Loucy (cell line): ENCODE measurements at regions not wholly inside any gene's neighbourhood (a gene's known extent, or its start where the extent isn't known, plus 50 kb on each side); places are given as distances from the start of the nearest gene placed in this dataset.

Experiments
- H2AFZ ChIP-seq: fragments of 200-600 bp; sonication (generic); 2 replicates; pipeline ENCODE4 v1.6.0; 2016; ENCODE audit warnings: antibody characterized with exemption, mild to moderate bottlenecking, low read length, moderate library complexity
- H3F3A ChIP-seq: fragments of 200-600 bp; 2 replicates; pipeline ENCODE4 v1.6.0; 2016; ENCODE audit warnings: antibody characterized with exemption, low read depth, mild to moderate bottlenecking
- H3K27me3 ChIP-seq: fragments of 200-600 bp; sonication (generic); 2 replicates; pipeline ENCODE4 v1.6.1; 2014; ENCODE audit warnings: low read length, mild to moderate bottlenecking; ENCODE audit not compliant: insufficient read depth, poor library complexity, severe bottlenecking
- H3K36me3 ChIP-seq: fragments of 200-600 bp; sonication (generic); 2 replicates; pipeline ENCODE4 v1.6.1; 2016; ENCODE audit warnings: low read length; ENCODE audit not compliant: insufficient read depth
- H3K4me1 ChIP-seq: fragments of 200-600 bp; sonication (generic); 2 replicates; pipeline ENCODE4 v1.5.1; 2014; ENCODE audit warnings: low read length, mild to moderate bottlenecking; ENCODE audit not compliant: insufficient read depth, poor library complexity, severe bottlenecking
- H3K4me2 ChIP-seq: fragments of 200-600 bp; sonication (generic); 2 replicates; pipeline ENCODE4 v1.6.0; 2014; ENCODE audit warnings: antibody characterized with exemption, low read length, low read depth, mild to moderate bottlenecking; ENCODE audit not compliant: poor library complexity, severe bottlenecking
- H3K4me3 ChIP-seq: fragments of 200-600 bp; sonication (generic); 2 replicates; pipeline ENCODE4 v1.5.1; 2014; ENCODE audit warnings: low read length, mild to moderate bottlenecking, mixed read lengths; ENCODE audit not compliant: poor library complexity, severe bottlenecking
- H3K79me2 ChIP-seq: fragments of 200-600 bp; sonication (generic); 2 replicates; pipeline ENCODE4 v1.6.1; 2014; ENCODE audit warnings: low read length; ENCODE audit not compliant: insufficient read depth
- H3K9ac ChIP-seq: fragments of 200-600 bp; sonication (generic); 2 replicates; pipeline ENCODE4 v1.6.0; 2014; ENCODE audit warnings: mild to moderate bottlenecking, low read depth, low read length, moderate library complexity; ENCODE audit not compliant: poor library complexity, severe bottlenecking
- H3K9me2 ChIP-seq: fragments of 200-600 bp; sonication (generic); replicated peaks from 2 replicates; pipeline ENCODE4 v1.6.1; 2016; ENCODE audit warnings: low read depth, low read length, mixed read lengths
- H3K9me3 ChIP-seq: fragments of 200-600 bp; sonication (generic); 2 replicates; pipeline ENCODE4 v1.6.1; 2014; ENCODE audit warnings: mild to moderate bottlenecking, antibody characterized with exemption, low read length, low read depth; ENCODE audit not compliant: insufficient read depth
- H4K20me1 ChIP-seq: fragments of 200-600 bp; sonication (generic); 2 replicates; pipeline ENCODE4 v1.6.0; 2014; ENCODE audit warnings: antibody characterized with exemption, low read length, mild to moderate bottlenecking; ENCODE audit not compliant: insufficient read depth, poor library complexity, severe bottlenecking
- EZH2phosphoT487 ChIP-seq: fragments of 200-600 bp; IDR thresholded peaks from 2 replicates; pipeline ENCODE4 v1.6.1; 2018; ENCODE audit warnings: antibody characterized with exemption, mild to moderate bottlenecking, moderate library complexity, borderline replicate concordance
- TF ChIP-seq, protein P1 (sequence below): fragments of 200-600 bp; sonication (generic); conservative IDR thresholded peaks from 2 replicates; pipeline ENCODE4 v1.5.1; 2014; ENCODE audit warnings: mild to moderate bottlenecking, antibody characterized with exemption, low read length

DNA sequence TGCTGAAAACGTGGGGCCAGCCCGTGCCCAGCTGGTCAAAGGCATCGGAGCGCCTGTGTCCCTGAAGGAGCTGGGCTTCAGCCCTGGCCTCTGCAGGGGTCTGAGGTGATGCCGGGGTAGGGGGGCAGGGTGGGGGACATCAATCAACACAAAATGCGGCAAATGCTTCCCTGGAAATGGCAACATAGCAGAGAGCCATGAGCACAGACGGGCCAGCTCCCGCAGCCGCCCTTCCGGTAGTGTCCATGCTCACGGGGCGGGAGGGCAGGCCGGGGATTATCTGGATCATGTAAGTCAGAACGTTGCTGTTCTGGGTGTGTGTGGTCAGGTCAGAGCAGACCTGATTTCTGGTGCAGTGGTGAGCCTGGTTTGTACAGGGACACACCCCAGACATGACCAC lies 56.5 kb upstream of the TWIST2 start:
- H3K79me2 ChIP-seq, result no peaks in the 10 kb centered on the region
- no peaks in the 10 kb centered on the region for H3K27me3 ChIP-seq
- H4K20me1 ChIP-seq, result no peaks in the 10 kb centered on the region
- H3K4me2 ChIP-seq, result no peak overlapping the region
- H2AFZ ChIP-seq, result no peak overlapping the region
- H3K9ac ChIP-seq, result no peak overlapping the region
- H3K4me3 ChIP-seq, result no peak overlapping the region
- no peaks in the 10 kb centered on the region for H3K4me1 ChIP-seq
- H3K9me2 ChIP-seq, result no peaks in the 10 kb centered on the region
- H3K36me3 ChIP-seq, result no peaks in the 10 kb centered on the region
- no peak for TF ChIP-seq EZH2phosphoT487
- TF ChIP-seq, protein P1, sequence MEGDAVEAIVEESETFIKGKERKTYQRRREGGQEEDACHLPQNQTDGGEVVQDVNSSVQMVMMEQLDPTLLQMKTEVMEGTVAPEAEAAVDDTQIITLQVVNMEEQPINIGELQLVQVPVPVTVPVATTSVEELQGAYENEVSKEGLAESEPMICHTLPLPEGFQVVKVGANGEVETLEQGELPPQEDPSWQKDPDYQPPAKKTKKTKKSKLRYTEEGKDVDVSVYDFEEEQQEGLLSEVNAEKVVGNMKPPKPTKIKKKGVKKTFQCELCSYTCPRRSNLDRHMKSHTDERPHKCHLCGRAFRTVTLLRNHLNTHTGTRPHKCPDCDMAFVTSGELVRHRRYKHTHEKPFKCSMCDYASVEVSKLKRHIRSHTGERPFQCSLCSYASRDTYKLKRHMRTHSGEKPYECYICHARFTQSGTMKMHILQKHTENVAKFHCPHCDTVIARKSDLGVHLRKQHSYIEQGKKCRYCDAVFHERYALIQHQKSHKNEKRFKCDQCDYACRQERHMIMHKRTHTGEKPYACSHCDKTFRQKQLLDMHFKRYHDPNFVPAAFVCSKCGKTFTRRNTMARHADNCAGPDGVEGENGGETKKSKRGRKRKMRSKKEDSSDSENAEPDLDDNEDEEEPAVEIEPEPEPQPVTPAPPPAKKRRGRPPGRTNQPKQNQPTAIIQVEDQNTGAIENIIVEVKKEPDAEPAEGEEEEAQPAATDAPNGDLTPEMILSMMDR, result no peak
- H3F3A ChIP-seq, result no peaks in the 10 kb centered on the region
- H3K9me3 ChIP-seq, result no peaks in the 10 kb centered on the region; the same call in 1 of the 2 replicates

DNA sequence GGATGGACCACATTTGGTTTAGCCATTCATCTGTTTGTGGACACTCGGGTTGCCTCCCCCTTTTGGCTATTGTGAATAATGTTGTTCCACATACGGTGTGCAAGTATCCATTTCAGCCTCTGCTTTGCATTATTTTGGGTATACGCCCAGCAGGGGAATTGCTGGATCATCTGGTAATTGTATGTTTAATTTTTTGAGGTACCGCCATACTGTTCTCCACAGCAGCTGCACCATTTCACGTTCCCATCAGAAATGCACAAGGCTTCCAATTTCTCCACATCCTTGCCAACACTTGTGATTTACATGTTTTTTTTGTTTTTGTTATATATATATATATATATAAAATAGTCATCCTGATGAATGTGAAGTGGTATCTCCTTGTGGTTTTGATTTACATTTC lies 54.6 kb upstream of the TWIST2 start:
- Histone ChIP-seq H3K27me3 (no peaks in the 10 kb centered on the region), H3F3A (no peaks in the 10 kb centered on the region), H3K36me3 (no peaks in the 10 kb centered on the region), H3K79me2 (no peaks in the 10 kb centered on the region), H3K9me3 (no peaks in the 10 kb centered on the region; the same call in 1 of the 2 replicates), H3K4me1 (no peaks in the 10 kb centered on the region), H2AFZ (no peak overlapping the region), H4K20me1 (no peaks in the 10 kb centered on the region), H3K4me3 (no peak overlapping the region), H3K9ac (no peak overlapping the region), H3K9me2 (no peaks in the 10 kb centered on the region), H3K4me2 (no peak overlapping the region)
- no peak for TF ChIP-seq EZH2phosphoT487
- TF ChIP-seq, protein P1, result no peak

DNA sequence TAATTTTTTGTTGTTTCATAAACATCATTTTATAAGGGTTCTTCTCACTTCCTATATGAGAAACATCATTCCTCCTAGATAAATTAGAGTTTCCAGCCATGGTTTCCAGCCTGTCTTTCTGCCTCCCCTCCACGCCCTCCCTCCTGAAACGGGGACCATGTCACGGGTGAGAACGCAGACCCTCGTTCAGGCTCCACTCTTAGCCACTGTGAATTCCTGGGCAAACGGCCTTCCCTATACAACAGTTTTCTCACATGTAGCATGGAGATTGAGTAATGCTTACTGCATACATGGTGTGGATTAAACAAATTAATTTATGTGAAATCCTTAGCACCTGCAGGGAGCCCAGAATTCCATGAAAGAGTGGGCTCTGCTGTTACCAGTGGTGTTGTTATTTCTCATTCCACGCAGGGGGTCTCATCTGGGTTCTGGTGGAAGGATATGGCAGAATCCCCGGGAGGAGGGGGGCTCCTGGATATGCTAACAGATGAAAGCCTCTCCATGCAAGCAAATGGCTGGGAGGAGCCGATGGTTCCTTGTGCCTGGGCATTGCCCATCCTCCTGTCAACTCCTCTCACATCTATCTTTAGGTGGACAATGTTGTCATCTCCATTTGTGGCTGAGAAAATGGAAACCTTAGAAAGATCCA lies 54.0 kb upstream of the TWIST2 start:
- no peak for TF ChIP-seq EZH2phosphoT487
- TF ChIP-seq, protein P1, result no peak
- no peak overlapping the region for H2AFZ ChIP-seq
- no peaks in the 10 kb centered on the region for H4K20me1 ChIP-seq
- no peaks in the 10 kb centered on the region for H3K79me2 ChIP-seq
- H3K4me1 ChIP-seq, result no peaks in the 10 kb centered on the region
- no peak overlapping the region for H3K4me3 ChIP-seq
- no peak overlapping the region for H3K4me2 ChIP-seq
- H3K36me3 ChIP-seq, result no peaks in the 10 kb centered on the region
- H3K9me2 ChIP-seq, result no peaks in the 10 kb centered on the region
- no peaks in the 10 kb centered on the region for H3K27me3 ChIP-seq
- H3F3A ChIP-seq, result no peaks in the 10 kb centered on the region
- H3K9ac ChIP-seq, result no peak overlapping the region
- H3K9me3 ChIP-seq, result no peaks in the 10 kb centered on the region; the same call in 1 of the 2 replicates
